H1 (cell line): ENCODE measurements at regions not wholly inside any gene's neighbourhood (a gene's known extent, or its start where the extent isn't known, plus 50 kb on each side); places are given as distances from the start of the nearest gene placed in this dataset.

Experiments used
- CTCF ChIA-PET: fragments of 300-600 bp; sonication (Branson Sonifier 250); formaldehyde crosslinking; loops from one replicate; lab custom pipeline; 2021; ENCODE audit not compliant: partially characterized antibody; lab: Charles Lee
- POLR2A ChIA-PET: fragments of 300-600 bp; sonication (Branson Sonifier 250); formaldehyde crosslinking; loops from one replicate; lab custom pipeline; 2021; ENCODE audit warnings: inconsistent platforms; ENCODE audit not compliant: partially characterized antibody; lab: Charles Lee
- DNase-seq, 2 experiments: peaks; one replicate each; pipeline versions ENCODE4 v3.0.0 to v3.0.0-alpha.2; 2010 to 2022; ENCODE audit warnings: low spot score in 2 of 2, low read depth in 1 of 2, mixed read lengths in 1 of 2
- FAIRE-seq: peaks from 2 replicates; lab custom pipeline; 2011; peaks lifted over from hg19 to GRCh38; lab: Jason Lieb, UNC
- H2AFZ ChIP-seq: 2 replicates; pipeline ENCODE4 v1.8.1; 2012; ENCODE audit warnings: low read length, inconsistent platforms
- H2AK5ac ChIP-seq: 2 replicates; pipeline ENCODE4 v1.6.1; 2013; ENCODE audit warnings: low read depth, low read length
- H2BK120ac ChIP-seq: replicated peaks from 2 replicates; pipeline ENCODE3; 2013; ENCODE audit warnings: low read depth, low read length, inconsistent platforms
- H2BK12ac ChIP-seq: 2 replicates; pipeline ENCODE4 v1.6.1; 2013; ENCODE audit warnings: low read depth, low read length
- H2BK15ac ChIP-seq: 2 replicates; pipeline ENCODE4 v1.6.1; 2013; ENCODE audit warnings: low read length
- H2BK20ac ChIP-seq: 2 replicates; pipeline ENCODE4 v1.6.1; 2013; ENCODE audit warnings: low read length
- H2BK5ac ChIP-seq: 2 replicates; pipeline ENCODE4 v1.6.1; 2013; ENCODE audit warnings: low read depth, low read length
- H3K14ac ChIP-seq: 2 replicates; pipeline ENCODE4 v1.6.1; 2013; ENCODE audit warnings: inconsistent platforms; ENCODE audit not compliant: insufficient read length
- H3K18ac ChIP-seq: 2 replicates; pipeline ENCODE4 v1.6.1; 2013; ENCODE audit warnings: low read length; ENCODE audit errors: extremely low read depth
- H3K23ac ChIP-seq: 2 replicates; pipeline ENCODE4 v1.6.1; 2013; ENCODE audit warnings: inconsistent platforms; ENCODE audit not compliant: insufficient read length
- H3K23me2 ChIP-seq: 2 replicates; pipeline ENCODE4 v1.6.1; 2013; ENCODE audit warnings: low read depth, low read length
- H3K27ac ChIP-seq: 2 replicates; pipeline ENCODE4 v1.6.1; 2011; ENCODE audit warnings: low read depth, low read length, inconsistent platforms
- H3K27me3 ChIP-seq, 4 experiments: replicated peaks in 1 of 4; 1 replicate in 1 of 4; 2 replicates in 3 of 4; pipeline versions ENCODE4 v1.6.1 to v1.8.1; 2011 to 2013; ENCODE audit warnings: low read length in 3 of 4, mild to moderate bottlenecking in 3 of 4, inconsistent platforms in 2 of 4, mixed read lengths in 2 of 4, moderate library complexity in 1 of 4; ENCODE audit not compliant: control insufficient read depth in 3 of 4, insufficient read depth in 3 of 4; ENCODE audit errors: extremely low read depth in 1 of 4
- H3K36me3 ChIP-seq, 4 experiments: 2 replicates each; pipeline versions ENCODE4 v1.6.1 to v1.8.1; 2011 to 2013; ENCODE audit warnings: mild to moderate bottlenecking in 4 of 4, low read length in 3 of 4, moderate library complexity in 2 of 4, control low read depth in 1 of 4, inconsistent platforms in 1 of 4; ENCODE audit not compliant: insufficient read depth in 4 of 4, control insufficient read depth in 2 of 4
- H3K4ac ChIP-seq: replicated peaks from 2 replicates; pipeline ENCODE3; 2013; ENCODE audit warnings: low read length, low read depth, mixed read lengths, inconsistent platforms; ENCODE audit not compliant: insufficient read length
- H3K4me1 ChIP-seq, 4 experiments: replicated peaks in 1 of 4; 1 replicate in 1 of 4; 2 replicates in 3 of 4; pipeline versions ENCODE4 v1.6.1 to v1.8.1; 2011 to 2013; ENCODE audit warnings: low read length in 3 of 4, inconsistent platforms in 2 of 4, mixed read lengths in 1 of 4; ENCODE audit not compliant: insufficient read depth in 4 of 4, control insufficient read depth in 3 of 4
- H3K4me2 ChIP-seq, 2 experiments: 2 replicates each; pipeline versions ENCODE4 v1.6.1 to v1.8.1; 2011 to 2013; ENCODE audit warnings: low read depth in 2 of 2, low read length in 2 of 2, control low read depth in 1 of 2, inconsistent platforms in 1 of 2, mild to moderate bottlenecking in 1 of 2; ENCODE audit not compliant: insufficient read depth in 1 of 2
- H3K4me3 ChIP-seq, 4 experiments: fragments of 200-600, 300-600 bp in 1 of 4; sonication (generic), shearing (Covaris generic), sonication (Bioruptor Twin) in 1 of 4; 2 replicates each; pipeline versions ENCODE4 v1.5.1 to v1.8.1; 2011 to 2016; ENCODE audit warnings: low read length in 4 of 4, low read depth in 3 of 4, control low read depth in 2 of 4, inconsistent platforms in 2 of 4, mild to moderate bottlenecking in 2 of 4, mixed read lengths in 1 of 4, moderate library complexity in 1 of 4; ENCODE audit not compliant: insufficient read depth in 2 of 4; ENCODE audit errors: extremely low read depth in 1 of 4
- H3K56ac ChIP-seq: replicated peaks from 2 replicates; pipeline ENCODE3; 2013; ENCODE audit warnings: low read depth, mild to moderate bottlenecking, mixed read lengths, low read length, inconsistent platforms; ENCODE audit not compliant: insufficient read length
- H3K79me1 ChIP-seq: 2 replicates; pipeline ENCODE4 v1.6.1; 2013; ENCODE audit warnings: low read depth, low read length, control low read depth
- H3K79me2 ChIP-seq, 2 experiments: 2 replicates each; pipeline versions ENCODE4 v1.6.1 to v1.8.1; 2012 to 2013; ENCODE audit warnings: low read length in 2 of 2, mild to moderate bottlenecking in 2 of 2, inconsistent platforms in 1 of 2; ENCODE audit not compliant: insufficient read depth in 2 of 2, control insufficient read depth in 1 of 2
- H3K9ac ChIP-seq, 4 experiments: replicated peaks in 1 of 4; 1 replicate in 1 of 4; 2 replicates in 3 of 4; pipeline versions ENCODE4 v1.6.1 to v1.8.1; 2011 to 2013; ENCODE audit warnings: low read depth in 3 of 4, low read length in 3 of 4, control low read depth in 2 of 4, mild to moderate bottlenecking in 2 of 4, moderate library complexity in 2 of 4, inconsistent platforms in 1 of 4; ENCODE audit errors: extremely low read depth in 1 of 4
- H3K9me3 ChIP-seq, 2 experiments: 2 replicates each; pipeline versions ENCODE4 v1.6.1 to v1.8.1; 2012 to 2013; ENCODE audit warnings: mild to moderate bottlenecking in 2 of 2, moderate library complexity in 2 of 2, control low read depth in 1 of 2, inconsistent platforms in 1 of 2, low read depth in 1 of 2, low read length in 1 of 2, mixed read lengths in 1 of 2; ENCODE audit not compliant: insufficient read depth in 2 of 2
- H4K20me1 ChIP-seq, 2 experiments: replicated peaks in 1 of 2; 2 replicates each; pipeline versions ENCODE3 to v1.8.1; 2011 to 2013; ENCODE audit warnings: inconsistent platforms in 2 of 2, low read length in 2 of 2, mild to moderate bottlenecking in 1 of 2; ENCODE audit not compliant: insufficient read depth in 2 of 2, control insufficient read depth in 1 of 2
- H4K5ac ChIP-seq: 2 replicates; pipeline ENCODE4 v1.6.1; 2013; ENCODE audit warnings: low read length, low read depth, mixed read lengths, inconsistent platforms; ENCODE audit not compliant: insufficient read length
- H4K8ac ChIP-seq: 2 replicates; pipeline ENCODE4 v1.8.0; 2013; ENCODE audit warnings: mild to moderate bottlenecking, moderate library complexity, low read length, inconsistent platforms; ENCODE audit not compliant: insufficient read depth; ENCODE audit errors: extremely low read depth
- H4K91ac ChIP-seq: replicated peaks from 2 replicates; pipeline ENCODE3; 2013; ENCODE audit warnings: low read length, mixed read lengths, inconsistent platforms; ENCODE audit not compliant: insufficient read length
- BRCA1 ChIP-seq: IDR thresholded peaks from 2 replicates; pipeline ENCODE4 v1.6.1; 2012; ENCODE audit warnings: low read depth, low read length, improper control_type of control experiment
- CREB1 ChIP-seq: IDR thresholded peaks from 2 replicates; pipeline ENCODE4 v1.6.1; 2012; ENCODE audit warnings: inconsistent platforms
- KDM1A ChIP-seq: fragments of 200-600, 300-600 bp; sonication (generic); IDR thresholded peaks from 2 replicates; pipeline ENCODE4 v1.7.1; 2016; ENCODE audit warnings: mild to moderate bottlenecking, low read length, borderline replicate concordance
- NANOG ChIP-seq: IDR thresholded peaks from 2 replicates; pipeline ENCODE4 v1.6.1; 2011; ENCODE audit warnings: low read length, low read depth, mild to moderate bottlenecking, inconsistent platforms; ENCODE audit not compliant: insufficient read depth, poor library complexity, severe bottlenecking
- RAD21 ChIP-seq, 2 experiments: IDR thresholded peaks in 1 of 2; conservative IDR thresholded peaks in 1 of 2; 2 replicates each; pipeline ENCODE4 v1.6.1; 2011; ENCODE audit warnings: low read depth in 2 of 2, low read length in 2 of 2, improper control_type of control experiment in 1 of 2, inconsistent platforms in 1 of 2, mild to moderate bottlenecking in 1 of 2, moderate library complexity in 1 of 2
- RXRA ChIP-seq: IDR thresholded peaks from 2 replicates; pipeline ENCODE4 v1.6.1; 2011; ENCODE audit warnings: low read depth, mild to moderate bottlenecking, low read length, moderate library complexity; ENCODE audit not compliant: insufficient read depth
- TAF1 ChIP-seq: IDR thresholded peaks from 2 replicates; pipeline ENCODE4 v1.6.1; 2011; ENCODE audit warnings: mild to moderate bottlenecking, low read depth, low read length
- TAF7 ChIP-seq: optimal IDR thresholded peaks from 2 replicates; pipeline ENCODE3; 2011; ENCODE audit warnings: low read depth, mild to moderate bottlenecking, inconsistent platforms, low read length, moderate library complexity, borderline replicate concordance
- TBP ChIP-seq: IDR thresholded peaks from 2 replicates; pipeline ENCODE4 v1.6.1; 2011; ENCODE audit warnings: low read depth, low read length, improper control_type of control experiment
- TEAD4 ChIP-seq: IDR thresholded peaks from 2 replicates; pipeline ENCODE4 v1.6.1; 2012; ENCODE audit warnings: low read depth, low read length, inconsistent platforms, mixed read lengths
- WGBS, 2 experiments: shearing (Covaris generic) in 1 of 2; methylation state at CpG; one replicate each; pipeline versions ENCODE4 v1.1.6 to v1.1.7; 2013 to 2015; ENCODE audit warnings: low lambda C conversion rate in 2 of 2, mixed read lengths in 2 of 2, inconsistent platforms in 1 of 2, low coverage in 1 of 2, missing lambda C conversion rate in 1 of 2; ENCODE audit not compliant: insufficient replicate concordance in 2 of 2, insufficient coverage in 1 of 2, insufficient read length in 1 of 2; ENCODE audit errors: extremely low coverage in 1 of 2, missing lambda C conversion rate in 1 of 2; 5-methylcytosine and 5-hydroxymethylcytosine counted together
- TF ChIP-seq, protein P1 (sequence below): IDR thresholded peaks from 2 replicates; pipeline ENCODE4 v1.6.1; 2011; ENCODE audit warnings: low read depth, mild to moderate bottlenecking, low read length; ENCODE audit not compliant: insufficient read depth
- TF ChIP-seq, protein P2 (sequence below): IDR thresholded peaks from 2 replicates; pipeline ENCODE4 v1.6.1; 2012; ENCODE audit warnings: inconsistent platforms

DNA sequence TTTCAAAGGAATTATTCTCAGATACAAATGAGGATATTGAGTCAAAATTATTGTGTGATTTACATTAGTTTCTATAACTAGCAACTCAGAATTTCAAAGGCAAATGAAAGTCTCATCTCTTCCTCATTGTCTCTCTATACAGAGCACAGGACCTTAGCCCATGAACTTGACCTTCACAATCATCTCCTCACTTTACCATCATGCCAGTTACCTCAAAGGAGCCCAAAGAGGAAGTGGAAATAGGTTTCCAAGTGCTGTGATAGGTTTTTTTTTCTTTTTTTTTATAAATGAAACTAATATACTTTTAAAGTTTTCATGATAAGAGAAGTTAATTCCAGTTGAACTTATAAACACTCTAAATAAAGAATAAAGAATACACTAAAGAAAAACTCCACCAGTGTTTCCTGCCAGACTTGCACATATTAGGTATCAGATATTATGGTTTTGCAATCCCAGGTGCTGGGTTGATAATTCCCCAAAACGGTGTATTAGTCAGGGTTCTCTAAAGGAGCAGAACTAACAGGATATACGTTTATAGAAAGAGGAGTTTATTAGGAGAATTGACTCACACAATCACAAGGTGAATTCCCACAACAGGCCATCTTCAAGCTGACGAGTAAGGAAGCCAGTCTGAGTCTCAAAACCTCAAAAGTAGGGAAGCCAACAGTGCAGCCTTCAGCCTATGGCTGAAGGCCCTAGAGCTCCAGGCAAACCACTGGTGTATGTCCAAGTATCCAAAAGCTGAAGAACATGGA is 50.1 kb upstream of the ADAMTS16 start:
- Histone ChIP-seq H3K23ac (no peak overlapping the region), H2AFZ (no peak overlapping the region), H3K4me1 (peaks cover 0 to 4% (median 1%) of the 10 kb centered on the region in 4 experiments; a peak in 2 of 7 replicates), H3K79me1 (no peaks in the 10 kb centered on the region), H2AK5ac (no peak overlapping the region), H3K27ac (no peak overlapping the region), H3K36me3 (no peaks in the 10 kb centered on the region), H3K27me3 (no peaks in the 10 kb centered on the region), H4K20me1 (no peaks in the 10 kb centered on the region), H3K23me2 (no peaks in the 10 kb centered on the region), H4K91ac (no peak overlapping the region), H3K14ac (no peak overlapping the region), H4K5ac (no peak overlapping the region), H2BK20ac (no peak overlapping the region), H3K56ac (no peak overlapping the region), H3K4me2 (no peak overlapping the region), H3K9ac (no peak overlapping the region), H3K4me3 (no peak overlapping the region), H3K18ac (no peak overlapping the region), H4K8ac (no peak overlapping the region), H2BK15ac (no peak overlapping the region), H2BK5ac (no peak overlapping the region), H2BK12ac (no peak overlapping the region), H3K9me3 (no peaks in the 10 kb centered on the region), H3K4ac (no peak overlapping the region), H2BK120ac (no peak overlapping the region), H3K79me2 (no peaks in the 10 kb centered on the region)
- ChIA-PET CTCF (interaction anchor here (0.7 kb wide), 1 partner anchor 329 kb away, joined by 3 read pairs; no protein-coding TSS in a partner anchor), POLR2A (no interaction called here)
- 90% methylated on average over 3 of the region's 3 CpGs; no CpG with 5 or more reads in 1 of the 2 experiments for WGBS, 2 experiments
- FAIRE-seq (no peak), DNase-seq (no peak)
- TF ChIP-seq TAF1 (no peak), BRCA1 (no peak), RXRA (no peak), NANOG (no peak), RAD21 (IDR thresholded peaks at IDR 0.05 in 1 of 2, conservative IDR thresholded peaks at IDR 0.05 in 1 of 2; ENCODE audit: low read depth in 2 of 2, low read length in 2 of 2) (no peak), KDM1A (no peak), TBP (no peak), CREB1 (no peak), TAF7 (no peak), TEAD4 (no peak)
- TF ChIP-seq, protein P1, sequence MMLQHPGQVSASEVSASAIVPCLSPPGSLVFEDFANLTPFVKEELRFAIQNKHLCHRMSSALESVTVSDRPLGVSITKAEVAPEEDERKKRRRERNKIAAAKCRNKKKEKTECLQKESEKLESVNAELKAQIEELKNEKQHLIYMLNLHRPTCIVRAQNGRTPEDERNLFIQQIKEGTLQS: no peak
- TF ChIP-seq, protein P2, sequence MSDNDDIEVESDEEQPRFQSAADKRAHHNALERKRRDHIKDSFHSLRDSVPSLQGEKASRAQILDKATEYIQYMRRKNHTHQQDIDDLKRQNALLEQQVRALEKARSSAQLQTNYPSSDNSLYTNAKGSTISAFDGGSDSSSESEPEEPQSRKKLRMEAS: no peak
